GM23338 (cell line): ENCODE measurements at regions not wholly inside any gene's neighbourhood (a gene's known extent, or its start where the extent isn't known, plus 50 kb on each side); places are given as distances from the start of the nearest gene placed in this dataset.

Source experiments
- ATAC-seq: fragments of 200-7000 bp; cut with Tn5 transposase; 3 replicates; pipeline ENCODE4 v1.9.1; 2020
- DNase-seq: peaks from one replicate; pipeline ENCODE4 v3.0.0-alpha.2; 2015; ENCODE audit warnings: low spot score
- H2AFZ ChIP-seq: fragments of 200-600 bp; sonication (generic); 2 replicates; pipeline ENCODE4 v1.8.0; 2016; ENCODE audit warnings: antibody characterized with exemption, mild to moderate bottlenecking, moderate library complexity
- H3F3A ChIP-seq: fragments of 200-600 bp; sonication (generic); replicated peaks from 2 replicates; pipeline ENCODE4 v1.8.0; 2017; ENCODE audit warnings: antibody characterized with exemption, mixed run types, low read depth
- H3K27ac ChIP-seq: fragments of 200-600 bp; sonication (generic); 2 replicates; pipeline ENCODE4 v1.6.1; 2016; ENCODE audit warnings: low read depth
- H3K27me3 ChIP-seq: fragments of 200-600 bp; sonication (generic); 2 replicates; pipeline ENCODE4 v1.8.0; 2016; ENCODE audit warnings: mild to moderate bottlenecking, mixed run types, moderate library complexity; ENCODE audit not compliant: insufficient read depth
- H3K36me3 ChIP-seq: fragments of 200-600 bp; sonication (generic); 2 replicates; pipeline ENCODE4 v1.8.0; 2016; ENCODE audit warnings: mild to moderate bottlenecking; ENCODE audit not compliant: insufficient read depth
- H3K4me1 ChIP-seq: fragments of 200-600 bp; sonication (generic); 2 replicates; pipeline ENCODE4 v1.8.0; 2016; ENCODE audit warnings: mild to moderate bottlenecking, moderate library complexity; ENCODE audit not compliant: insufficient read depth
- H3K4me2 ChIP-seq: fragments of 200-600 bp; sonication (generic); 2 replicates; pipeline ENCODE4 v1.7.1; 2017; ENCODE audit warnings: mixed run types
- H3K4me3 ChIP-seq: fragments of 200-600 bp; sonication (generic); 2 replicates; pipeline ENCODE4 v1.6.1; 2016; ENCODE audit warnings: mixed run types
- H3K79me2 ChIP-seq: fragments of 200-600 bp; sonication (generic); replicated peaks from 2 replicates; pipeline ENCODE4 v1.8.0; 2017; ENCODE audit warnings: mild to moderate bottlenecking; ENCODE audit not compliant: insufficient read depth
- H3K9me2 ChIP-seq: fragments of 200-600 bp; sonication (generic); 2 replicates; pipeline ENCODE4 v1.8.0; 2017; ENCODE audit not compliant: insufficient read depth
- H4K20me1 ChIP-seq: fragments of 200-600 bp; sonication (generic); replicated peaks from 2 replicates; pipeline ENCODE4 v1.8.0; 2017; ENCODE audit warnings: mild to moderate bottlenecking; ENCODE audit not compliant: insufficient read depth
- H3K27ac Mint-ChIP-seq: 2 replicates; pipeline ENCODE4 v1.8.0; 2020; ENCODE audit warnings: inconsistent platforms, mild to moderate bottlenecking, moderate library complexity, mixed read lengths
- H3K27me3 Mint-ChIP-seq: 3 replicates; pipeline ENCODE4 v1.8.0; 2022; ENCODE audit warnings: low read depth, mild to moderate bottlenecking, moderate library complexity, mixed read lengths, inconsistent platforms; ENCODE audit not compliant: insufficient read depth, poor library complexity
- H3K36me3 Mint-ChIP-seq: 3 replicates; pipeline ENCODE4 v1.8.0; 2021; ENCODE audit warnings: low read depth, mild to moderate bottlenecking, inconsistent platforms, moderate library complexity, mixed read lengths
- H3K4me1 Mint-ChIP-seq: 3 replicates; pipeline ENCODE4 v1.8.0; 2020; ENCODE audit warnings: mild to moderate bottlenecking, inconsistent platforms, mixed read lengths
- H3K4me3 Mint-ChIP-seq: 3 replicates; pipeline ENCODE4 v1.8.0; 2021; ENCODE audit warnings: moderate library complexity, mild to moderate bottlenecking, inconsistent platforms, mixed read lengths
- H3K9me3 Mint-ChIP-seq: 3 replicates; pipeline ENCODE4 v1.8.0; 2020; ENCODE audit warnings: moderate library complexity, mild to moderate bottlenecking, inconsistent platforms, mixed read lengths
- CREB1 ChIP-seq: fragments of 250-450 bp; sonication (Bioruptor Pico); IDR thresholded peaks from 2 replicates; pipeline ENCODE4 v1.5.0; 2020; ENCODE audit warnings: low read depth, mild to moderate bottlenecking, moderate library complexity
- CTCF ChIP-seq, 2 experiments: fragments of 200-600 bp in 1 of 2; sonication (generic) in 1 of 2; conservative IDR thresholded peaks; 2 replicates each; pipeline versions ENCODE4 v1.5.1 to v1.6.1; 2016 to 2017; ENCODE audit warnings: antibody characterized with exemption in 2 of 2, low read depth in 2 of 2, mild to moderate bottlenecking in 2 of 2, moderate library complexity in 1 of 2
- ETS1 ChIP-seq: IDR thresholded peaks from 2 replicates; pipeline ENCODE4 v1.6.1; 2016; ENCODE audit warnings: antibody characterized with exemption
- EZH2 ChIP-seq: fragments of 200-600 bp; sonication (generic); IDR thresholded peaks from one replicate; pipeline ENCODE4 v1.8.0; 2017; ENCODE audit warnings: antibody characterized with exemption, mild to moderate bottlenecking, low read depth; ENCODE audit not compliant: unreplicated experiment
- REST ChIP-seq: IDR thresholded peaks from one replicate; pipeline ENCODE4 v1.6.1; 2018; ENCODE audit warnings: antibody characterized with exemption; ENCODE audit not compliant: unreplicated experiment
- ZNF114 ChIP-seq: fragments of 250-450 bp; sonication (Bioruptor Pico); IDR thresholded peaks from 2 replicates; pipeline ENCODE4 v1.5.0; 2020; ENCODE audit warnings: mild to moderate bottlenecking, moderate library complexity
- ZNF462 ChIP-seq: fragments of 250-450 bp; sonication (Bioruptor Pico); IDR thresholded peaks from 2 replicates; pipeline ENCODE4 v1.5.0; 2020; ENCODE audit warnings: mild to moderate bottlenecking, moderate library complexity

GRCh38 chr5:171647043-171647903, 138.3 kb upstream of the SMIM23 start:
- no peaks in the 10 kb centered on the region for H3K27me3 ChIP-seq
- no peaks in the 10 kb centered on the region for H3K36me3 ChIP-seq
- peaks cover 25% of the 10 kb centered on the region for H3K4me1 ChIP-seq
- no peak overlapping the region for H3K27ac Mint-ChIP-seq
- peaks cover 18% of the 10 kb centered on the region for H3K27me3 Mint-ChIP-seq
- ATAC-seq, result peak; percentile 63
- H3K4me3 Mint-ChIP-seq, result no peak overlapping the region
- peaks cover 34% of the 10 kb centered on the region for H3K4me1 Mint-ChIP-seq
- H3K9me2 ChIP-seq, result no peaks in the 10 kb centered on the region
- H3K4me3 ChIP-seq, result no peak overlapping the region
- H3K36me3 Mint-ChIP-seq, result no peaks in the 10 kb centered on the region
- H3K4me2 ChIP-seq, result no peak overlapping the region
- no peaks in the 10 kb centered on the region for H3F3A ChIP-seq
- H4K20me1 ChIP-seq, result no peaks in the 10 kb centered on the region
- DNase-seq, result no peak
- H2AFZ ChIP-seq, result peak overlapping the region; percentile 59; the same call in 1 of the 2 replicates
- no peaks in the 10 kb centered on the region; the same call in 2 of the 3 replicates for H3K9me3 Mint-ChIP-seq
- no peaks in the 10 kb centered on the region for H3K79me2 ChIP-seq
- TF ChIP-seq ETS1 (no peak), EZH2 (no peak), CREB1 (CRISPR knock-in tag) (no peak), CTCF (conservative IDR thresholded peaks at IDR 0.05; ENCODE audit: low read depth in 2 of 2) (peak in 1 of 2 experiments; percentile 20; a peak in 2 of 4 replicates), ZNF114 (CRISPR knock-in tag) (no peak), ZNF462 (CRISPR knock-in tag) (no peak), REST (no peak)
- no peak overlapping the region for H3K27ac ChIP-seq
